ENCODE measurements at regions not wholly inside any gene's neighbourhood (a gene's known extent, or its start where the extent isn't known, plus 50 kb on each side); places are given as distances from the start of the nearest gene placed in this dataset.
A peak's percentile ranks its signal among the peaks of the same experiment; 100 is the strongest.
"Not testable (repeated sequence)": the region's sequence is repeated elsewhere in the genome, so short reads cannot be mapped to it uniquely, and the experiment has no call there.

GRCh38 chr15:38930851-38931572 is 366.4 kb upstream of the RASGRP1 start:
- DNase-seq (ENCODE audit: extremely low read depth, low read depth, low spot score), result no peak

- DNase-seq (ENCODE audit: extremely low read depth, low read depth, low spot score), result no peak
Observed at GRCh38 chr15:38941399-38941953, 376.9 kb upstream of the RASGRP1 start.

GRCh38 chr15:38944536-38944935 is 379.9 kb upstream of the RASGRP1 start:
- no peak for DNase-seq (ENCODE audit: extremely low read depth, low read depth, low spot score)

DNA sequence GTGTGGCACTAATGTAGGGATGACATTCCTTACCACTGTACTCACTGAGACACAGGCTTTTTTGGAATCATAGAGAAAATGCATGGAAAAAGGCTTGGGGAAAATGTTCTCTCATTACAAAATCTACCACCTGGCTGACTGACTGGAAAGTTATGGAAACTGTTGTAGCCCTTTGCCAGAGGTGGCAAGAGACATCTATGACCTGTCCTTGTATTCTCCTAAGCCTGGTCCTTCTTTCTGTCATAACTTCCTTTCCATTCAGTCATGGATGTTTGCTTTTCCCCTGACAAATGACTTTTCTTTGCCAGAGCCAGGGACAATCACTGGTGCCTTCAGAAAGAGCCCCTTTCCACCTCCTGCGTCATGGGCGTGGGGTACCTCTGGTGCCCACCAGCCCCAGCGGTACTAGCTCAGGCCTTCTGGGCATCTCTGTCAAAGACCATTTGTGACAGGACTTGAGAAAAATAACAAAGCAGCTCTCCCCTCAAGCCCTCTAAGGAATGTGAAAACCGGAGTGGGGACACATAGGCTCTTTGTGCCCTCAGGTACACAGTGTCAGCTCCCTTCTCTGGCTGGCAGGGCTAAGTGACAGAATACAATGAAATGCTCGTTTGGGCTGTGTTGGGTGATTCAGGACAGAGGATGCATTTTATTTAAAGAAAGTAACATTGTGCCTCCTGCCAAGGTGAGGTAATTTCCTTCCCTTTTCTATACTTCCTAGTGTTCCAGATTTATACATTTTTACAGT is 381.1 kb upstream of the RASGRP1 start:
- DNase-seq (ENCODE audit: extremely low read depth, low read depth, low spot score), result no peak

DNA sequence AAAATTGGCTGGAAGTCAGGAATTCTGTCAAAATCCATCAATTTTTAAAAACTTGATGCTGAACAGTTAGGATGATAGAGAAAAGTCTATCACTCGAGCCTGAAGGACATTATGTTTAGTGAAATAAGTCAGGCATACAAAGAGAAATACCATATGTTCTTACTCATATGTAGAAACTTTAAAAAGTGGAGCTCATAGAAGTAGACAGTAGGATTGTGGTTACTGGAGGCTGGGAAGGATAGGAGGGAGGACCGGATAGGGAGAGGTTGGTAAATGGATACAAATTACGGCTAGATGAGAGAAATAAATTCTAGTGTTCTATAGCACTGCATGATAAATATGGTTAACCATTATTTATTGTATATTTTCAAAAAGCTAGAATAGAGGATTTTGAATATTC is 389.5 kb upstream of the RASGRP1 start:
- DNase-seq (ENCODE audit: extremely low read depth, low read depth, low spot score), result no peak

DNA sequence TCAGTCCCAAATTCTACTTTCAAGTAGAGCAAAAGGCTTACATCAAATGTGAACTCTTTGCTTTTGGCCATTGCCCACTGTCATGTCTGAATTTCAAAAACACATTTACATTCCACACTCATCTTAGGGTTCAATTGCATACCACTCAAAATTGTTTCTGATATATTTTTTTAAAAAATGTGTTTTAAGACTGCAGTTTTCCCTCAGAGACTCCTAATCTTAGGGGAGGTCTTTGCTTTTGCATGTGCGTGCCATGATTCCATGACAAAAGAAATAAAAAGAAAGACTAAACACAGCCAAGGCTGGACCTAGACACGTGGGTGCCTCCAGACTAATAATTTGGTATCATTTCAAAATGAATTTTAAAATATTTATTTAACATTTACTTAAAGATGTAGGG is 396.8 kb upstream of the RASGRP1 start:
- no peak for DNase-seq (ENCODE audit: extremely low read depth, low read depth, low spot score)

GRCh38 chr15:38961931-38962330 is 397.3 kb upstream of the RASGRP1 start:
- no peak for DNase-seq (ENCODE audit: extremely low read depth, low read depth, low spot score)

DNA sequence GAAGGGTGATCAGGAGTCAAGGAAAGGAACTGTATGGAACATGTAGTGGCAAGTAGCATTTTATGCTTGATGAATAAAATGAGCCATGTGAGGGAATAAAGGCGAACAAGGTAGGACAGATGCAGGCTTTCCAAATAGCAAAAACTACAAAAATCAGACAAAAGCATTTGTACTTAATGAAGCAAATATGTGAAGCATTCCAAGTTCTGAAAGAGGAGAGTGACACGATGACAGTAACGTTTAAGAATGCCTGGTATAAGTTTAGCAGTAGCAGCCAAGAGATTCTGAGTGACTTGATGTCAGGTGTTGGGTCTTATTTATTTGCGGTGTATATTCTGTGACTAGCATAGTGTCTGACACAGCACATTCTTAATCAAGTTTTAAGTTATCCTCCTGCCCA is 408.2 kb upstream of the RASGRP1 start:
- no peak for DNase-seq (ENCODE audit: extremely low read depth, low read depth, low spot score)

GRCh38 chr15:38975282-38975990 is 410.8 kb upstream of the RASGRP1 start:
- no peak for DNase-seq (ENCODE audit: extremely low read depth, low read depth, low spot score)

DNA sequence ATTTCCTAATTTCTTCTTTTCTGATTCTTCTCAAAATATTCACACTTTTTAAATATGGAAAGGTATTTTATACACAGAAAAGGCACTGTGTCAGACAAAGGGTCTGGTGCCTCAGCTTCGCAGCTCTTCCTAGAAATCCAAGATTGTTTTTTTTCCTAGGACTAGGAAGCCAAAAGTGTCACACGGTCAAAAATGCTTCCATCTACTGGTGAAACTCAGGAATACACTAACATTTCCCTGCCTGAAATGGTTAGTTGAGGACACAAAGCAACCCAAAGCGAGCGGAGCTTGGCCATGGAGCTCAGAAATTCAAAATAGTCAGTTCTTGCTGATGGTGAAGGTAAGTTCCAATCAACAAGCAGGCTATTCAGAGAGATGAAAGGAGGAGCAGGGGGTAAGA is 426.5 kb upstream of the RASGRP1 start:
- peak; percentile 78 for DNase-seq (ENCODE audit: extremely low read depth, low read depth, low spot score)

GRCh38 chr15:38991701-38992100 is 427.1 kb upstream of the RASGRP1 start:
- no peak for DNase-seq (ENCODE audit: extremely low read depth, low read depth, low spot score)

DNA sequence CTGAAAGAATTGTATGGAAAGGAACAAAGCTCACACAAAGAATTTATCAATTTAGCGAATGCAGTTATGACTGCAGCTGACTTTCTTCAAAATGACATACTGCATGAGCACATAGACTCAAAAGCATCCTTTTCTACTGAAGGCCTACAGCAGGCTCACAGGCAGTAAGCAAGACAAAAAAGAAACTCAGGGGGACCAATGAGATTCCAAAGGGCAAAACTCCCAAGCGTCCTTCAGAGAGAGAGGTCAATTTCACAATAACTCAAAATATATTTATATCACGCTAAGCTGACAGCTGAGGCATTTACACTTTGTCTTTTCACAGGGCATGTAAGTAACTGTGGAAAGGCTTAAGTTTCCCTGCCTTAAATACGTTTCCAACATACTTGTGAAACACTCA is 427.9 kb upstream of the RASGRP1 start:
- no peak for DNase-seq (ENCODE audit: extremely low read depth, low read depth, low spot score)

- no peak for DNase-seq (ENCODE audit: extremely low read depth, low read depth, low spot score)
Observed at GRCh38 chr15:38992930-38993329, 428.3 kb upstream of the RASGRP1 start.

GRCh38 chr15:38994310-38994709 is 429.7 kb upstream of the RASGRP1 start:
- no peak for DNase-seq (ENCODE audit: extremely low read depth, low read depth, low spot score)

DNA sequence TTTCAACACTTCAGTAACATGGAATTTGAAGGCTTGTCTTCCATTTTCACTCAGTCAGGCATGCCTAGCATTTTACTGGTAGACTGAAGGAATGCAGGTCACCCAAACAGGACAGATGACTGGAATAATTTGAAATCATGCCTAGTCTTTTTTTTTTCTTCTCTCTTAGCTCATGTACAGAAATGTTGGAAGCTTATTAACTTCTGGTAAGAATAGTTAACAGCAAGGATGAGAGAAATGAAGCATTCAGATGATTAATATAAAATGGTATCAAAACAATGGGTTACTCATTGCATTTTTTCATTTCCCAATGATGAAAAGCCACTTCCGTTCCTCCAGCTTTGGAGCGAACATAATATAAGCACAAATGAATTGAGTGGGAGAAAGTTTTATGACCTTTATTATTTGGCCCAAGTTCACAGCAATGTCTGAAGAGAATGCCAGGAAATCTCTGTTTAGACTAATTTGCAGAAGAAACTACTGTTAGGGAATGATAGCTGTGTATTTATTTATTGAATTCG is 431.6 kb upstream of the RASGRP1 start:
- DNase-seq (ENCODE audit: extremely low read depth, low read depth, low spot score), result peak; percentile 90

DNA sequence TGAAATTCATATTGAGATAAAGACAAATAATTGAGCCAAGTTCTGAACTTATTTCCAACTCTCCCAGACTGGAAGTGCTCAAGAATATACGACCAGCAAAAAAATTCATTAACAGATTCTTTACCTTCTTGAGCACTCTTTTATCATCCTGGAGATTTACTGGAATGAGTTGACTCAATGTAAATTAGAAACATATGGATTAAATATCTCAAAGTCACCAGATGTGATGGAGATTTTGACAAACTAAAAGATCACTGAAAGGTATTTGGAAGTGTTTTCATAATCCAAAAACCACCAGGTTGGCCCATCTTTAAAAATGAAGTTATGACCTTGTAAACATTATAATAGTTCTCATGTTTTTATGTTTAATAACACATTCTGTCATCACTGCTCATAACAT is 433.2 kb upstream of the RASGRP1 start:
- no peak for DNase-seq (ENCODE audit: extremely low read depth, low read depth, low spot score)

- no peak for DNase-seq (ENCODE audit: extremely low read depth, low read depth, low spot score)
Observed at GRCh38 chr15:39000008-39000734, 435.6 kb upstream of the RASGRP1 start.

DNA sequence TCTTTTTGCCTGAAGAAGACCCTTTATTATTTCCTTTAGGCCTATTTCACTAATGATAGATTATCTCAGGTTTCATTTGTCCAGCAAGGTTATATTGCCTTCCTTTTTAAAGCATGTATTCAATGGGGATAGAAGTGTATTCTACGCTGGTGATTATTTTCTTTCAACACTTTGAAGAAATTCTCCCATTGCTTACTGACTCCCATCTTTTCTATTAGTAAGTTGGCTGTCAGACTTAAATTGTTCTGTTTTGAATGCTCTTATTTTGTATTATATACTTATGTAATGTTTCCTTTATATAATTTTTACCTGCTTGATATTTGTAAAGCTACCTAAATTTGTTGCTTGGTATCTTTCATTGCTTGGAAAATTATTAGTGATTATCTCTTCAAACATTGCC is 445.1 kb upstream of the RASGRP1 start:
- DNase-seq (ENCODE audit: extremely low read depth, low read depth, low spot score), result no peak

GRCh38 chr15:39011066-39011465 is 446.5 kb upstream of the RASGRP1 start:
- not testable (repeated sequence) for DNase-seq (ENCODE audit: extremely low read depth, low read depth, low spot score)

GRCh38 chr15:39013262-39013661 is 448.6 kb upstream of the RASGRP1 start:
- DNase-seq (ENCODE audit: extremely low read depth, low read depth, low spot score), result no peak

DNA sequence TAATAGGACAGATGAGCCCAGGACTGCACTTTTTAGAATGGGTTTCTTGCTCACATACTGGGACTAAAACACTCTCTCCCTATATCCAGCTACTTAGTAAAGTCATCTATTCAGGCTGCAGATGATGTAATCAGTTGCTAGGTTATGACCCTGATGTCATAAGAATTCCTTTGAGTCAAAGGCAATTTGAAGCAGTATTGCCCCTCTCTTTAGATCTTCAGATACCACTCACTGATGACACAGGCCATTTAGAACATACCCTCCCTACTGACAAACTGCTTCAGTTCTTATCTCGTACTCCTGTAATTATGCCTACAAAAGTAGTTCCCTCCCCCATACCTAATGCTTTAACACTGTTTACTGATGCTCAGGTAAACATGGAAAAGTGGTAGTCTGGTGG is 450.1 kb upstream of the RASGRP1 start:
- no peak for DNase-seq (ENCODE audit: extremely low read depth, low read depth, low spot score)
